GM06990 (cell line): ENCODE measurements at regions not wholly inside any gene's neighbourhood (a gene's known extent, or its start where the extent isn't known, plus 50 kb on each side); places are given as distances from the start of the nearest gene placed in this dataset.

Experiments
- DNase-seq: peaks from one replicate; pipeline ENCODE4 v3.0.0-alpha.2; 2011; ENCODE audit not compliant: insufficient read length; ENCODE audit errors: extremely low read depth
- H3K27me3 ChIP-seq: replicated peaks from 2 replicates; pipeline ENCODE4 v1.6.0; 2011; ENCODE audit warnings: low read length; ENCODE audit not compliant: control insufficient read depth, insufficient read depth
- H3K36me3 ChIP-seq: 2 replicates; pipeline ENCODE4 v1.5.1; 2011; ENCODE audit warnings: low read length; ENCODE audit not compliant: control insufficient read depth, insufficient read depth
- H3K4me3 ChIP-seq: replicated peaks from 2 replicates; pipeline ENCODE4 v1.5.1; 2011; ENCODE audit warnings: low read depth, mild to moderate bottlenecking, control low read depth, low read length
- CTCF ChIP-seq: IDR thresholded peaks from 2 replicates; pipeline ENCODE4 v1.5.1; 2011; ENCODE audit warnings: low read length, control low read depth, mild to moderate bottlenecking, inconsistent platforms; ENCODE audit not compliant: insufficient read depth, poor library complexity, severe bottlenecking

GRCh38 chr11:35087648-35088047 lies 51.3 kb upstream of the CD44 start:
- Histone ChIP-seq H3K27me3 (no peaks in the 10 kb centered on the region), H3K4me3 (no peak overlapping the region), H3K36me3 (no peaks in the 10 kb centered on the region; the same call in 1 of the 2 replicates)
- no peak for TF ChIP-seq CTCF
- DNase-seq = no peak

DNA sequence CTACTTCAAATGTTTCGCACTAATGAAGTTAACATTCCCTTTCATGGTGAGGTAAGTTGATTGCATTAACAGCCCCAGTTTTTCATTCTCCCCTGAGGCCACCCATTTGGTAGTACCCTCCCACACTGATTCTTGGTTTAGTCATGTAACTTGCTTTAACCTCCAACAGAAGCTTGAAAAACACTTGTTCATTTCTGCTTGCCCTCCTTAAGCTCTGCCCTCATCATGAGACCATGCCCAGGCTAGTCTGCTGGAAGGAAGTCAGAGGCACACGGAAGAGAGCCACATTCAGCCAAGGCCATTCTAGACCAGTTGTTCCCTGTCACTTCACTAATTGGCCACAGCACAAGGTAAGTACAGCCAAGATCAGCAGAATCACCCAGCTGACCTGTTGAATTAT lies 50.7 kb upstream of the CD44 start:
- peak overlapping the region; percentile 45 for H3K4me3 ChIP-seq
- no peak for DNase-seq

DNA sequence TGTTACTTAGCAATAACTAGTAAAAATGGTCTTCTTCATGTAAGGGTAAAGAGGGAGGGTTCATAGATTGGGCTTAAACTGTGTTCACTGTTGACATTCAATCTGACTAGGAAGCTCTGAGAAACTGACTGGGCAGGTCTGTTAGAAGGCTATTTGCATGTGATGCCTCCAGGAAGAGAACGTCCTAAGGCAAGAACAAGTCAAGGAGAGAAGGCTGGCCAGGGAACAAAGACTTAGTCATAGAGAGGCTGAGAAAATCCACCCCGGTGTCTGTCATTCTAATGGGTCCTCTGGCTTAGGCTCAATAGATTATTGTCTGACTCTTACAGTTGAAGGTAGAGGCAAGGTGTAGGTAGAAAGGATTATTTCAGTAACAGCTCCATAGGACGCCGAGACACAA lies 50.3 kb upstream of the CD44 start:
- Histone ChIP-seq H3K4me3 (peak overlapping the region; percentile 45), H3K36me3 (no peaks in the 10 kb centered on the region; the same call in 1 of the 2 replicates), H3K27me3 (no peaks in the 10 kb centered on the region)
- no peak for TF ChIP-seq CTCF
- DNase-seq = no peak

More for the DNA sequence above, 50.7 kb upstream of the CD44 start:
- Histone ChIP-seq H3K27me3 (no peaks in the 10 kb centered on the region), H3K36me3 (no peaks in the 10 kb centered on the region; the same call in 1 of the 2 replicates)
- no peak for TF ChIP-seq CTCF
